ENCODE measurements at regions not wholly inside any gene's neighbourhood (a gene's known extent, or its start where the extent isn't known, plus 50 kb on each side); places are given as distances from the start of the nearest gene placed in this dataset.

- no peak for FAIRE-seq
These were observed 118.6 kb upstream of the GADL1 start for GRCh38 chr3:31013090-31013489.

DNA sequence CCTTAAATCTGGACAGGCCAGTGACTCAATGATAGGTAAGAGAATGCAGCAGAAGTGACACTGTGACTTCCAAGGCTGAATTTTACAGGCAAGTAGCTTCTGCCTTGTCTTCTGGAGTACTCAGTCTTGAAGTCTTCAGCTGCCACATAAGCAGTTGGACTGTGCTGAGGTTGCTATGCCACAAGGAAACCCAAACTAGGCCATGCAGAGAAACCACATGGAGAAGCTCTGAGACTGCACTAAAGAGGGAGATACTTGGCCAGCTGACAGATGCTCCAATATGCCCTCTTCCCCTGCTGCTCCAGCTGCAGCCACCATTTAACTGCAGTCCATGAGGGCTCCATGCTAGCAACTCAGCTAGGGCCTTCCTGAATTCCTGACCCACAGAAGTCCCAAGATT is 119.4 kb upstream of the GADL1 start:
- H3K79me2 ChIP-seq (ENCODE audit: insufficient read depth, low read length) = no peaks in the 10 kb centered on the region
- H3K9me3 ChIP-seq (ENCODE audit: low read length) = no peaks in the 10 kb centered on the region
- intact Hi-C loops (cut with micrococcal nuclease; ENCODE audit: unreplicated experiment) (no loop called here), in situ Hi-C loops (cut with HindIII; ENCODE audit: extremely low pct_ligation_motif_present, low pct_unique_long_range_greater_than_20kb) (no loop called here)
- FAIRE-seq (no peak), DNase-seq (ENCODE audit: low spot score) (no peak), ATAC-seq (no peak)
- BruUV-seq (replicated peaks) = no TSS peak
- no peaks in the 10 kb centered on the region for H3K36me3 ChIP-seq (replicated peaks in 1 of 2; ENCODE audit: control insufficient read depth in 1 of 2, insufficient read depth in 2 of 2, low read length in 2 of 2)
- no peak overlapping the region for H3K4me3 ChIP-seq (replicated peaks in 1 of 3; ENCODE audit: insufficient read depth in 1 of 3, low read depth in 2 of 3, low read length in 3 of 3)
- TF ChIP-seq MBD4 (IDR thresholded peaks at IDR 0.05; ENCODE audit: borderline replicate concordance, low read length) = no peak
- CTCF ChIA-PET (ENCODE audit: low intra/inter-chr PET ratio, low total read pairs) = no interaction called here
- no peak overlapping the region for H2AFZ ChIP-seq (ENCODE audit: low read length)
- no peak overlapping the region for H3K4me2 ChIP-seq (ENCODE audit: low read depth, low read length)
- no peak overlapping the region for H3K27ac ChIP-seq (ENCODE audit: extremely low read length, insufficient read depth, low read length)
- POLR2A ChIA-PET = no interaction called here
- no peaks in the 10 kb centered on the region for H3K27me3 ChIP-seq (ENCODE audit: control insufficient read depth in 1 of 2, insufficient read depth in 2 of 2, low read length in 2 of 2)
- H3K4me1 ChIP-seq (ENCODE audit: insufficient read depth, low read length) = no peaks in the 10 kb centered on the region
- no peak overlapping the region for H3K9ac ChIP-seq (ENCODE audit: insufficient read depth, low read depth, low read length)
- H4K20me1 ChIP-seq (ENCODE audit: insufficient read depth, low read length) = no peaks in the 10 kb centered on the region

More at GRCh38 chr3:31013090-31013489, 118.6 kb upstream of the GADL1 start:
- in situ Hi-C loops (cut with HindIII; ENCODE audit: extremely low pct_ligation_motif_present, low pct_unique_long_range_greater_than_20kb) = no loop called here
- ATAC-seq (no peak), DNase-seq (ENCODE audit: low spot score) (no peak)
- POLR2A ChIA-PET = no interaction called here
- no TSS peak for BruUV-seq (replicated peaks)
- H3K27ac ChIP-seq (ENCODE audit: extremely low read length, insufficient read depth, low read length) = no peak overlapping the region
- intact Hi-C loops (cut with micrococcal nuclease; ENCODE audit: unreplicated experiment) = no loop called here
- no peak overlapping the region for H2AFZ ChIP-seq (ENCODE audit: low read length)
- no peak overlapping the region for H3K4me3 ChIP-seq (replicated peaks in 1 of 3; ENCODE audit: insufficient read depth in 1 of 3, low read depth in 2 of 3, low read length in 3 of 3)
- no peaks in the 10 kb centered on the region for H4K20me1 ChIP-seq (ENCODE audit: insufficient read depth, low read length)
- no peak overlapping the region for H3K9ac ChIP-seq (ENCODE audit: insufficient read depth, low read depth, low read length)
- CTCF ChIA-PET (ENCODE audit: low intra/inter-chr PET ratio, low total read pairs) = no interaction called here
- no peaks in the 10 kb centered on the region for H3K27me3 ChIP-seq (ENCODE audit: control insufficient read depth in 1 of 2, insufficient read depth in 2 of 2, low read length in 2 of 2)
- H3K79me2 ChIP-seq (ENCODE audit: insufficient read depth, low read length) = no peaks in the 10 kb centered on the region
- H3K4me2 ChIP-seq (ENCODE audit: low read depth, low read length) = no peak overlapping the region
- no peaks in the 10 kb centered on the region for H3K4me1 ChIP-seq (ENCODE audit: insufficient read depth, low read length)
- no peaks in the 10 kb centered on the region for H3K36me3 ChIP-seq (replicated peaks in 1 of 2; ENCODE audit: control insufficient read depth in 1 of 2, insufficient read depth in 2 of 2, low read length in 2 of 2)
- TF ChIP-seq ZBTB7A (CRISPR knock-in tag; IDR thresholded peaks at IDR 0.05) = no peak
- no peak for TF ChIP-seq MYC (CRISPR knock-in tag; IDR thresholded peaks at IDR 0.05; ENCODE audit: borderline replicate concordance)
- no peaks in the 10 kb centered on the region for H3K9me3 ChIP-seq (ENCODE audit: low read length)

All from HepG2 (cell line).